T-helper 1 cell (primary cell): ENCODE measurements at regions not wholly inside any gene's neighbourhood (a gene's known extent, or its start where the extent isn't known, plus 50 kb on each side); places are given as distances from the start of the nearest gene placed in this dataset.

Source experiments
- DNase-seq, 5 donors: peaks; one replicate each; pipeline ENCODE4 v3.0.0-alpha.2; 2012 to 2020

- no peak for DNase-seq
These were observed 285.6 kb upstream of the SGK1 start for GRCh38 chr6:134603561-134603960.

GRCh38 chr6:134602123-134602522, 284.2 kb upstream of the SGK1 start:
- no peak for DNase-seq

GRCh38 chr6:134600671-134601070, 282.8 kb upstream of the SGK1 start:
- no peak for DNase-seq

GRCh38 chr6:134599079-134599478, 281.2 kb upstream of the SGK1 start:
- no peak for DNase-seq

- no peak for DNase-seq
These were observed 278.3 kb upstream of the SGK1 start for GRCh38 chr6:134596191-134596590.

- DNase-seq, result no peak
These were observed 277.0 kb upstream of the SGK1 start for GRCh38 chr6:134594881-134595280.

GRCh38 chr6:134593887-134594286, 276.0 kb upstream of the SGK1 start:
- no peak for DNase-seq

- no peak for DNase-seq
These were observed 275.5 kb upstream of the SGK1 start for GRCh38 chr6:134593442-134593841.

- DNase-seq, result no peak
These were observed 275.1 kb upstream of the SGK1 start for GRCh38 chr6:134593024-134593423.

GRCh38 chr6:134590449-134590848, 272.5 kb upstream of the SGK1 start:
- no peak for DNase-seq

GRCh38 chr6:134590004-134590403, 272.1 kb upstream of the SGK1 start:
- no peak for DNase-seq

GRCh38 chr6:134589512-134589911, 271.6 kb upstream of the SGK1 start:
- DNase-seq, result no peak

- DNase-seq, result no peak
These were observed 270.4 kb upstream of the SGK1 start for GRCh38 chr6:134588267-134588666.

- DNase-seq, result no peak
These were observed 267.6 kb upstream of the SGK1 start for GRCh38 chr6:134585517-134585873.

GRCh38 chr6:134584847-134585516, 267.1 kb upstream of the SGK1 start:
- DNase-seq, result no peak

GRCh38 chr6:134577998-134578397, 260.1 kb upstream of the SGK1 start:
- DNase-seq, result no peak

- DNase-seq, result no peak
These were observed 257.3 kb upstream of the SGK1 start for GRCh38 chr6:134575221-134575620.

- no peak for DNase-seq
These were observed 256.6 kb upstream of the SGK1 start for GRCh38 chr6:134574491-134574890.

GRCh38 chr6:134569996-134570395, 252.1 kb upstream of the SGK1 start:
- peak in 1 of 5 donors; percentile 49 for DNase-seq

GRCh38 chr6:134564705-134565104, 246.8 kb upstream of the SGK1 start:
- DNase-seq, result no peak

- DNase-seq, result no peak
These were observed 242.1 kb upstream of the SGK1 start for GRCh38 chr6:134560019-134560418.

- DNase-seq, result no peak
These were observed 239.6 kb upstream of the SGK1 start for GRCh38 chr6:134557509-134557908.

GRCh38 chr6:134555672-134556071, 237.8 kb upstream of the SGK1 start:
- no peak for DNase-seq

- DNase-seq, result no peak
These were observed 236.0 kb upstream of the SGK1 start for GRCh38 chr6:134553936-134554335.

- DNase-seq, result no peak
These were observed 233.5 kb upstream of the SGK1 start for GRCh38 chr6:134551245-134551960.
